Activated B cell treated with CpG ODN at 0.5 μM for 24 hours (primary cell): ENCODE measurements at regions not wholly inside any gene's neighbourhood (a gene's known extent, or its start where the extent isn't known, plus 50 kb on each side); places are given as distances from the start of the nearest gene placed in this dataset.

ENCODE experiments used
- ATAC-seq: fragments of 200-7000 bp; cut with Tn5 transposase; one replicate; pipeline ENCODE4 v1.10.0; 2021; ENCODE audit warnings: low read depth, mild to moderate bottlenecking, moderate library complexity
- CTCF ChIA-PET: fragments of 350-600 bp; sonication (Branson Sonifier 250); formaldehyde crosslinking; loops from one replicate; lab custom pipeline; 2021; ENCODE audit warnings: antibody characterized with exemption; lab: Charles Lee
- POLR2A ChIA-PET: fragments of 350-600 bp; sonication (Branson Sonifier 250); formaldehyde crosslinking; loops from one replicate; lab custom pipeline; 2021; ENCODE audit warnings: antibody characterized with exemption; lab: Charles Lee
- DNase-seq: peaks from one replicate; pipeline ENCODE4 v3.0.0; 2022
- H3K27ac Mint-ChIP-seq: one replicate; pipeline ENCODE4 v1.8.0; 2020; ENCODE audit warnings: mixed read lengths
- H3K27me3 Mint-ChIP-seq: one replicate; pipeline ENCODE4 v1.8.0; 2021; ENCODE audit warnings: mixed read lengths
- H3K36me3 Mint-ChIP-seq: one replicate; pipeline ENCODE4 v1.8.0; 2021; ENCODE audit warnings: low read depth, mixed read lengths
- H3K4me1 Mint-ChIP-seq: one replicate; pipeline ENCODE4 v1.8.0; 2021; ENCODE audit warnings: mixed read lengths
- H3K4me3 Mint-ChIP-seq: one replicate; pipeline ENCODE4 v1.8.0; 2020; ENCODE audit warnings: mild to moderate bottlenecking, mixed read lengths
- H3K9me3 Mint-ChIP-seq: one replicate; pipeline ENCODE4 v1.8.0; 2020; ENCODE audit warnings: mixed read lengths
- CTCF ChIP-seq: fragments of 200-600 bp; IDR thresholded peaks from one replicate; pipeline ENCODE4 v1.8.0; 2022; ENCODE audit warnings: antibody characterized with exemption, mild to moderate bottlenecking
- intact Hi-C: fragments of 100-400 bp; cut with micrococcal nuclease; formaldehyde crosslinking; loops from one replicate; pipeline ENCODE4 v1.15.1; 2024

- ATAC-seq (no peak), DNase-seq (no peak)
- no peaks in the 10 kb centered on the region for H3K36me3 Mint-ChIP-seq
- CTCF ChIA-PET = no interaction called here
- TF ChIP-seq CTCF = no peak
- H3K27me3 Mint-ChIP-seq = peaks cover 7% of the 10 kb centered on the region
- H3K9me3 Mint-ChIP-seq = no peaks in the 10 kb centered on the region
- H3K4me1 Mint-ChIP-seq = no peaks in the 10 kb centered on the region
- no peak overlapping the region for H3K27ac Mint-ChIP-seq
- intact Hi-C loops = loop anchor here (10.0 kb wide), 1 partner anchor 319 kb away; no protein-coding TSS in a partner anchor
- POLR2A ChIA-PET = no interaction called here
- H3K4me3 Mint-ChIP-seq = no peak overlapping the region
Observed at GRCh38 chr2:173755798-173756197, 209.4 kb downstream of the SP3 start.

GRCh38 chr2:173759959-173760358 is 205.2 kb downstream of the SP3 start:
- ChIA-PET CTCF (no interaction called here), POLR2A (no interaction called here)
- Mint-ChIP-seq H3K36me3 (no peaks in the 10 kb centered on the region), H3K27ac (no peak overlapping the region), H3K9me3 (no peaks in the 10 kb centered on the region), H3K27me3 (peaks cover 5% of the 10 kb centered on the region), H3K4me3 (no peak overlapping the region), H3K4me1 (no peaks in the 10 kb centered on the region)
- no peak for ATAC-seq
- intact Hi-C loops = loop anchor here (10.0 kb wide), 1 partner anchor 315 kb away; no protein-coding TSS in a partner anchor
- DNase-seq = no peak
- TF ChIP-seq CTCF = no peak

GRCh38 chr2:173760553-173760952 is 204.6 kb downstream of the SP3 start:
- Mint-ChIP-seq H3K4me3 (no peak overlapping the region), H3K4me1 (no peaks in the 10 kb centered on the region), H3K27me3 (peaks cover 5% of the 10 kb centered on the region), H3K9me3 (no peaks in the 10 kb centered on the region), H3K36me3 (no peaks in the 10 kb centered on the region), H3K27ac (no peak overlapping the region)
- ChIA-PET CTCF (no interaction called here), POLR2A (no interaction called here)
- ATAC-seq (no peak), DNase-seq (no peak)
- no peak for TF ChIP-seq CTCF
- intact Hi-C loops = no loop called here

- ATAC-seq = no peak
- intact Hi-C loops = no loop called here
- H3K4me1 Mint-ChIP-seq = no peaks in the 10 kb centered on the region
- ChIA-PET CTCF (no interaction called here), POLR2A (no interaction called here)
- H3K9me3 Mint-ChIP-seq = no peaks in the 10 kb centered on the region
- H3K27me3 Mint-ChIP-seq = peaks cover 5% of the 10 kb centered on the region
- H3K4me3 Mint-ChIP-seq = no peak overlapping the region
- DNase-seq = no peak
- H3K36me3 Mint-ChIP-seq = no peaks in the 10 kb centered on the region
- no peak overlapping the region for H3K27ac Mint-ChIP-seq
- no peak for TF ChIP-seq CTCF
Observed at GRCh38 chr2:173761603-173762119, 203.5 kb downstream of the SP3 start.

- intact Hi-C loops = no loop called here
- H3K9me3 Mint-ChIP-seq = no peaks in the 10 kb centered on the region
- DNase-seq (no peak), ATAC-seq (no peak)
- H3K4me1 Mint-ChIP-seq = no peaks in the 10 kb centered on the region
- H3K36me3 Mint-ChIP-seq = no peaks in the 10 kb centered on the region
- ChIA-PET CTCF (no interaction called here), POLR2A (no interaction called here)
- H3K27ac Mint-ChIP-seq = no peak overlapping the region
- no peak for TF ChIP-seq CTCF
- peaks cover 5% of the 10 kb centered on the region for H3K27me3 Mint-ChIP-seq
- H3K4me3 Mint-ChIP-seq = no peak overlapping the region
Observed at GRCh38 chr2:173762221-173762620, 203.0 kb downstream of the SP3 start.
